Neuronal stem cell (in vitro differentiated cells): ENCODE measurements at regions not wholly inside any gene's neighbourhood (a gene's known extent, or its start where the extent isn't known, plus 50 kb on each side); places are given as distances from the start of the nearest gene placed in this dataset.

Experiments used
- DNase-seq: peaks from one replicate; pipeline ENCODE4 v3.0.0-alpha.2; 2013; ENCODE audit warnings: low spot score
- H2AFZ ChIP-seq: one replicate; pipeline ENCODE4 v1.6.1; 2013; ENCODE audit warnings: mild to moderate bottlenecking, low read length, inconsistent platforms
- H2AK5ac ChIP-seq: 2 replicates; pipeline ENCODE4 v1.6.1; 2013; ENCODE audit warnings: low read depth, mild to moderate bottlenecking, inconsistent platforms, low read length, moderate library complexity, mixed read lengths
- H2BK120ac ChIP-seq: 2 replicates; pipeline ENCODE4 v1.6.1; 2013; ENCODE audit warnings: low read depth, mild to moderate bottlenecking, inconsistent platforms, low read length, moderate library complexity, mixed read lengths
- H2BK12ac ChIP-seq: one replicate; pipeline ENCODE4 v1.6.1; 2013; ENCODE audit warnings: low read length, inconsistent platforms
- H2BK15ac ChIP-seq: 2 replicates; pipeline ENCODE4 v1.6.1; 2013; ENCODE audit warnings: mild to moderate bottlenecking, low read length, inconsistent platforms, mixed read lengths
- H2BK5ac ChIP-seq: one replicate; pipeline ENCODE4 v1.6.1; 2013; ENCODE audit warnings: inconsistent platforms, mild to moderate bottlenecking, low read length, moderate library complexity
- H3K14ac ChIP-seq: one replicate; pipeline ENCODE4 v1.6.1; 2013; ENCODE audit warnings: low read length, inconsistent platforms
- H3K18ac ChIP-seq: 2 replicates; pipeline ENCODE4 v1.6.1; 2013; ENCODE audit warnings: low read length, inconsistent platforms
- H3K23ac ChIP-seq: 2 replicates; pipeline ENCODE4 v1.6.1; 2013; ENCODE audit warnings: low read depth, mild to moderate bottlenecking, mixed read lengths, low read length, inconsistent platforms; ENCODE audit not compliant: poor library complexity
- H3K27ac ChIP-seq: replicated peaks from 3 replicates; pipeline ENCODE4 v1.5.1; 2013; ENCODE audit warnings: low read length, inconsistent platforms
- H3K27me3 ChIP-seq, 3 experiments: 2 replicates each; pipeline ENCODE4 v1.6.1; 2013; ENCODE audit warnings: low read length in 3 of 3, mild to moderate bottlenecking in 2 of 3, inconsistent platforms in 1 of 3, low read depth in 1 of 3, mixed read lengths in 1 of 3, moderate library complexity in 1 of 3; ENCODE audit not compliant: control insufficient read depth in 3 of 3, insufficient read depth in 3 of 3
- H3K36me3 ChIP-seq, 2 donors: replicated peaks in 1 of 2; 2 replicates each; pipeline ENCODE4 v1.6.1; 2013; ENCODE audit warnings: low read length in 2 of 2; ENCODE audit not compliant: control insufficient read depth in 2 of 2, insufficient read depth in 2 of 2
- H3K4ac ChIP-seq: 2 replicates; pipeline ENCODE4 v1.6.1; 2013; ENCODE audit warnings: inconsistent platforms, mild to moderate bottlenecking, low read length, moderate library complexity
- H3K4me1 ChIP-seq, 2 donors: 1 replicate in 1 of 2; 2 replicates in 1 of 2; pipeline ENCODE4 v1.6.1; 2013; ENCODE audit warnings: low read length in 2 of 2, low read depth in 1 of 2; ENCODE audit not compliant: control insufficient read depth in 2 of 2, insufficient read depth in 1 of 2
- H3K4me2 ChIP-seq: one replicate; pipeline ENCODE4 v1.6.1; 2013; ENCODE audit warnings: mild to moderate bottlenecking, low read length, inconsistent platforms; ENCODE audit not compliant: insufficient read depth, poor library complexity, severe bottlenecking
- H3K4me3 ChIP-seq, 2 donors: 2 replicates each; pipeline ENCODE4 v1.5.1; 2013; ENCODE audit warnings: low read length in 2 of 2, mild to moderate bottlenecking in 2 of 2, inconsistent platforms in 1 of 2, moderate library complexity in 1 of 2
- H3K79me1 ChIP-seq: one replicate; pipeline ENCODE4 v1.6.1; 2013; ENCODE audit warnings: low read depth, mild to moderate bottlenecking, inconsistent platforms, low read length, moderate library complexity
- H3K9ac ChIP-seq: one replicate; pipeline ENCODE4 v1.6.1; 2013; ENCODE audit warnings: mild to moderate bottlenecking, low read depth, low read length, inconsistent platforms; ENCODE audit not compliant: poor library complexity
- H3K9me3 ChIP-seq, 2 donors: replicated peaks in 1 of 2; 2 replicates each; pipeline versions ENCODE3 to v1.6.1; 2013; ENCODE audit warnings: low read length in 2 of 2, mild to moderate bottlenecking in 2 of 2, inconsistent platforms in 1 of 2, low read depth in 1 of 2, mixed read lengths in 1 of 2, moderate library complexity in 1 of 2; ENCODE audit not compliant: control insufficient read depth in 2 of 2, insufficient read depth in 1 of 2
- H4K8ac ChIP-seq: one replicate; pipeline ENCODE4 v1.6.1; 2013; ENCODE audit warnings: low read depth, mild to moderate bottlenecking, inconsistent platforms, low read length, moderate library complexity
- H4K91ac ChIP-seq: one replicate; pipeline ENCODE4 v1.6.1; 2013; ENCODE audit warnings: low read length, low read depth, mild to moderate bottlenecking, inconsistent platforms; ENCODE audit not compliant: poor library complexity
- WGBS, 2 donors: extraction: QIAGEN DNeasy Blood & Tissue Kit; methylation state at CpG; one replicate each; pipeline ENCODE4 v1.1.7; 2013; ENCODE audit warnings: missing lambda C conversion rate in 2 of 2, mixed read lengths in 1 of 2; ENCODE audit not compliant: insufficient read length in 2 of 2, insufficient replicate concordance in 1 of 2; ENCODE audit errors: extremely low coverage in 2 of 2; 5-methylcytosine and 5-hydroxymethylcytosine counted together

DNA sequence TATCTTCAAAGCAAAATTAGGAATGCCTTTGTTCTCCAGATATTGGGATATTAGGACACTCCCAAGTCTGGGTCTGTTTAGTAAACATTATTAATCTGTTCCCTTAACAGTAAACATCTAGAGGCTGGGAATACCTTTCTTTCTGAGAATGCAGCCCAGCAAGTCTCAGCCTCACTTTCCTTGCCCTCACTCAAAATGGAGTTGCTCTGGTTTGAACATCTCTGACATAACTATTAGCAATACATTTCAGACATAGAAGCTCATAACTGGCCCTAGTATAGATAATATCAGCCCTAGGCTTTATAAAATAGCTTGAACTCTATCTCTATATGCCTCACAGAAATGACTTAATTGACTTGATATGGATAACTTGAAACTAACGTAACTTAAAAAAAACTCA, 299.8 kb downstream of the SPATA18 start:
- Histone ChIP-seq H2BK120ac (no peak overlapping the region), H3K9ac (no peak overlapping the region), H3K4ac (no peak overlapping the region), H2AFZ (no peak overlapping the region), H3K4me3 (no peak overlapping the region), H3K27ac (no peak overlapping the region), H2BK15ac (no peak overlapping the region), H3K18ac (no peak overlapping the region), H4K8ac (no peak overlapping the region), H3K14ac (no peak overlapping the region), H3K9me3 (no peaks in the 10 kb centered on the region), H2AK5ac (no peak overlapping the region), H2BK12ac (no peak overlapping the region), H3K36me3 (no peaks in the 10 kb centered on the region), H3K27me3 (no peaks in the 10 kb centered on the region), H4K91ac (no peak overlapping the region), H3K23ac (no peak overlapping the region), H3K79me1 (no peaks in the 10 kb centered on the region), H3K4me2 (no peak overlapping the region), H2BK5ac (no peak overlapping the region), H3K4me1 (no peaks in the 10 kb centered on the region)
- DNase-seq = no peak
- WGBS, 2 donors = no CpG with 5 or more reads among the region's 1 CpG

DNA sequence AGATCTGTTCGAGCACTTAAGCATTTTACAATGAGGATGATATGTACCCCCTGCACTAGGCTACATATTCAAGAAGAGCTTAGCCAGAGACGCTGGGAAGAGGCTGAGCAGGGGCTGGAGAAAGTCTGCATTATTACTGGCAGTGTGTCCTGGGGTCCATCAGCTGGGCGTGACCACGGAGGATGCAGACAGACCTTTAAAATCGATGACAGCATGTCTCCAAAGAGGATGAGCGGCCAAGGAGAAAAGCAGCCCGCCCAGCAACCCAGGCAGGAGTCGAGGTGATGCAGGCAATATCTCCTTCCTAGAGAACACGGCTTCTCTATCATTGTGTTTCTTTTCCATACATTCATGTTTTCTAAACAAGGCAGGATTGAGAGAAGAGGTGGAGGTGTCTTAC, 300.7 kb downstream of the USP46 start:
- Histone ChIP-seq H3K4me3 (no peak overlapping the region), H3K36me3 (no peaks in the 10 kb centered on the region), H3K14ac (no peak overlapping the region), H2BK15ac (no peak overlapping the region), H2AFZ (no peak overlapping the region), H4K8ac (no peak overlapping the region), H2BK5ac (no peak overlapping the region), H3K23ac (no peak overlapping the region), H3K4ac (no peak overlapping the region), H3K27ac (no peak overlapping the region), H3K4me2 (no peak overlapping the region), H3K27me3 (no peaks in the 10 kb centered on the region), H4K91ac (no peak overlapping the region), H3K9ac (no peak overlapping the region), H2BK120ac (no peak overlapping the region), H3K4me1 (no peaks in the 10 kb centered on the region), H2BK12ac (no peak overlapping the region), H2AK5ac (no peak overlapping the region), H3K18ac (no peak overlapping the region), H3K79me1 (no peaks in the 10 kb centered on the region), H3K9me3 (no peaks in the 10 kb centered on the region)
- no peak for DNase-seq
- WGBS, 2 donors = no CpG with 5 or more reads among the region's 9 CpGs

DNA sequence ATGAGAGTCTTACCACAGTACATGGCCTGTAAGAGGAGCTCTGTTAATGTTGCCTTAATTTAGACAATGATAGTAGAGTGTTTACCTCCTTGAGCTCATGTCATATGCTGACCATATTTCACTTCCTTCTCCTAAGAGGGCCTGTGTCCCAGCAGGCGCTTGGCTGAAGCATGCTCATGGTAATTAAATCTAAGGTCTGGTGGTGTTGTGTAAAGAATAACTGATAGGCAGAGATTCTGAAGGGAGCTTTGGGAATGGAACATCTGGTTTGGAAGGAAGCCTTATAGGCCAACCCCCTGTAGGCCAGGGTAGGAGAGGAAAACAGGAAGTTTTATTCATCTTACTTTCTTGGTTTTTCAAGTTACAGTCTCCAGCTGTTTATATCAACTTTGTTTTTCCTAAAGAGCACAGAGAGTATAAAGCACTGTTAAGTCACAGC, 300.2 kb downstream of the USP46 start:
- Histone ChIP-seq H3K27me3 (no peaks in the 10 kb centered on the region), H2AFZ (no peak overlapping the region), H3K4me3 (no peak overlapping the region), H3K27ac (no peak overlapping the region), H3K23ac (no peak overlapping the region), H4K8ac (no peak overlapping the region), H3K4ac (no peak overlapping the region), H3K4me2 (no peak overlapping the region), H2BK5ac (no peak overlapping the region), H3K18ac (no peak overlapping the region), H3K36me3 (no peaks in the 10 kb centered on the region), H2BK15ac (no peak overlapping the region), H3K9me3 (no peaks in the 10 kb centered on the region), H4K91ac (no peak overlapping the region), H3K4me1 (no peaks in the 10 kb centered on the region), H3K14ac (no peak overlapping the region), H2BK120ac (no peak overlapping the region), H2AK5ac (no peak overlapping the region), H3K79me1 (no peaks in the 10 kb centered on the region), H3K9ac (no peak overlapping the region), H2BK12ac (no peak overlapping the region)
- DNase-seq = no peak
- no CpG with 5 or more reads among the region's 1 CpG for WGBS, 2 donors

DNA sequence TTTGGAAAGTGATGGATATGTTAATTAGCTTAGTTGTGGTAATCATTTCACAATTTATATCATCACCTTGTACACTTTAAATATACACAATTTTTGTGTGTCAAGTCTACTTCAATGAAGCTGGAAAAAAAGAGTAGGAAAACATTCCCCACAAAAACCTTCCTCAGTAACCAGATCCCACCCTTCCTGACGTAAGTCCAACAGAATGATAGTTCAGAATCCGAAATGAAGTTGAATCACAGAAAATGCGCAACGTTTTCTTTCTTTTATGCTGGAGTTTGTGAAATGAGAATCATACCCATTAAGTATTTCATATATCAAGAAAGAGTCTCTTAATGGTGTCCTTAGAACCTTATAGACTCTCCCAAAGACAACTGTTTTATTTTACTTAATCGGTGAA, 292.9 kb downstream of the USP46 start:
- no peak overlapping the region for H2BK12ac ChIP-seq
- peaks cover 0 to 7% (median 0%) of the 10 kb centered on the region in 3 experiments for H3K27me3 ChIP-seq
- H2BK5ac ChIP-seq = no peak overlapping the region
- no peak overlapping the region for H2AK5ac ChIP-seq
- no peak overlapping the region for H3K4me2 ChIP-seq
- H2BK120ac ChIP-seq = no peak overlapping the region
- no peaks in the 10 kb centered on the region for H3K4me1 ChIP-seq
- no peak overlapping the region for H4K91ac ChIP-seq
- H3K4me3 ChIP-seq = no peak overlapping the region
- no peaks in the 10 kb centered on the region for H3K36me3 ChIP-seq
- no CpG with 5 or more reads among the region's 5 CpGs for WGBS, 2 donors
- H3K23ac ChIP-seq = no peak overlapping the region
- no peak overlapping the region for H4K8ac ChIP-seq
- no peak overlapping the region for H3K27ac ChIP-seq
- no peak overlapping the region for H3K18ac ChIP-seq
- no peaks in the 10 kb centered on the region for H3K9me3 ChIP-seq
- no peak overlapping the region for H3K9ac ChIP-seq
- no peak overlapping the region for H3K4ac ChIP-seq
- H2BK15ac ChIP-seq = no peak overlapping the region
- no peak for DNase-seq
- no peak overlapping the region for H2AFZ ChIP-seq
- no peak overlapping the region for H3K14ac ChIP-seq
- no peaks in the 10 kb centered on the region for H3K79me1 ChIP-seq
